NCI-H510A (cell line): ENCODE measurements at regions not wholly inside any gene's neighbourhood (a gene's known extent, or its start where the extent isn't known, plus 50 kb on each side); places are given as distances from the start of the nearest gene placed in this dataset.
"Not testable (repeated sequence)": the region's sequence is repeated elsewhere in the genome, so short reads cannot be mapped to it uniquely, and the experiment has no call there.

ENCODE experiments used
- DNase-seq: peaks from one replicate; lab custom pipeline; 2025; lab: John Stamatoyannopoulos, UW

- no peak for DNase-seq
Measured at GRCh38 chrX:123088331-123088730, 95.7 kb upstream of the GRIA3 start.

GRCh38 chrX:123088930-123089329 lies 95.1 kb upstream of the GRIA3 start:
- DNase-seq = no peak

GRCh38 chrX:123093792-123094191 lies 90.3 kb upstream of the GRIA3 start:
- no peak for DNase-seq

- DNase-seq = no peak
Measured at GRCh38 chrX:123108513-123109427, 75.3 kb upstream of the GRIA3 start.

- no peak for DNase-seq
Measured at GRCh38 chrX:123121241-123121640, 62.8 kb upstream of the GRIA3 start.

GRCh38 chrX:123129805-123130204 lies 54.3 kb upstream of the GRIA3 start:
- DNase-seq = not testable (repeated sequence)
